GM23338 (cell line): ENCODE measurements at regions not wholly inside any gene's neighbourhood (a gene's known extent, or its start where the extent isn't known, plus 50 kb on each side); places are given as distances from the start of the nearest gene placed in this dataset.

Source experiments
- ATAC-seq: fragments of 200-7000 bp; cut with Tn5 transposase; 3 replicates; pipeline ENCODE4 v1.9.1; 2020
- DNase-seq: peaks from one replicate; pipeline ENCODE4 v3.0.0-alpha.2; 2015; ENCODE audit warnings: low spot score
- H2AFZ ChIP-seq: fragments of 200-600 bp; sonication (generic); 2 replicates; pipeline ENCODE4 v1.8.0; 2016; ENCODE audit warnings: antibody characterized with exemption, mild to moderate bottlenecking, moderate library complexity
- H3F3A ChIP-seq: fragments of 200-600 bp; sonication (generic); replicated peaks from 2 replicates; pipeline ENCODE4 v1.8.0; 2017; ENCODE audit warnings: antibody characterized with exemption, mixed run types, low read depth
- H3K27ac ChIP-seq: fragments of 200-600 bp; sonication (generic); 2 replicates; pipeline ENCODE4 v1.6.1; 2016; ENCODE audit warnings: low read depth
- H3K27me3 ChIP-seq: fragments of 200-600 bp; sonication (generic); 2 replicates; pipeline ENCODE4 v1.8.0; 2016; ENCODE audit warnings: mild to moderate bottlenecking, mixed run types, moderate library complexity; ENCODE audit not compliant: insufficient read depth
- H3K36me3 ChIP-seq: fragments of 200-600 bp; sonication (generic); 2 replicates; pipeline ENCODE4 v1.8.0; 2016; ENCODE audit warnings: mild to moderate bottlenecking; ENCODE audit not compliant: insufficient read depth
- H3K4me1 ChIP-seq: fragments of 200-600 bp; sonication (generic); 2 replicates; pipeline ENCODE4 v1.8.0; 2016; ENCODE audit warnings: mild to moderate bottlenecking, moderate library complexity; ENCODE audit not compliant: insufficient read depth
- H3K4me2 ChIP-seq: fragments of 200-600 bp; sonication (generic); 2 replicates; pipeline ENCODE4 v1.7.1; 2017; ENCODE audit warnings: mixed run types
- H3K4me3 ChIP-seq: fragments of 200-600 bp; sonication (generic); 2 replicates; pipeline ENCODE4 v1.6.1; 2016; ENCODE audit warnings: mixed run types
- H3K79me2 ChIP-seq: fragments of 200-600 bp; sonication (generic); replicated peaks from 2 replicates; pipeline ENCODE4 v1.8.0; 2017; ENCODE audit warnings: mild to moderate bottlenecking; ENCODE audit not compliant: insufficient read depth
- H3K9me2 ChIP-seq: fragments of 200-600 bp; sonication (generic); 2 replicates; pipeline ENCODE4 v1.8.0; 2017; ENCODE audit not compliant: insufficient read depth
- H4K20me1 ChIP-seq: fragments of 200-600 bp; sonication (generic); replicated peaks from 2 replicates; pipeline ENCODE4 v1.8.0; 2017; ENCODE audit warnings: mild to moderate bottlenecking; ENCODE audit not compliant: insufficient read depth
- H3K27ac Mint-ChIP-seq: 2 replicates; pipeline ENCODE4 v1.8.0; 2020; ENCODE audit warnings: inconsistent platforms, mild to moderate bottlenecking, moderate library complexity, mixed read lengths
- H3K27me3 Mint-ChIP-seq: 3 replicates; pipeline ENCODE4 v1.8.0; 2022; ENCODE audit warnings: low read depth, mild to moderate bottlenecking, moderate library complexity, mixed read lengths, inconsistent platforms; ENCODE audit not compliant: insufficient read depth, poor library complexity
- H3K36me3 Mint-ChIP-seq: 3 replicates; pipeline ENCODE4 v1.8.0; 2021; ENCODE audit warnings: low read depth, mild to moderate bottlenecking, inconsistent platforms, moderate library complexity, mixed read lengths
- H3K4me1 Mint-ChIP-seq: 3 replicates; pipeline ENCODE4 v1.8.0; 2020; ENCODE audit warnings: mild to moderate bottlenecking, inconsistent platforms, mixed read lengths
- H3K4me3 Mint-ChIP-seq: 3 replicates; pipeline ENCODE4 v1.8.0; 2021; ENCODE audit warnings: moderate library complexity, mild to moderate bottlenecking, inconsistent platforms, mixed read lengths
- H3K9me3 Mint-ChIP-seq: 3 replicates; pipeline ENCODE4 v1.8.0; 2020; ENCODE audit warnings: moderate library complexity, mild to moderate bottlenecking, inconsistent platforms, mixed read lengths
- CREB1 ChIP-seq: fragments of 250-450 bp; sonication (Bioruptor Pico); IDR thresholded peaks from 2 replicates; pipeline ENCODE4 v1.5.0; 2020; ENCODE audit warnings: low read depth, mild to moderate bottlenecking, moderate library complexity
- EZH2phosphoT487 ChIP-seq: fragments of 200-600 bp; sonication (generic); IDR thresholded peaks from one replicate; pipeline ENCODE4 v1.8.1; 2018; ENCODE audit warnings: antibody characterized with exemption; ENCODE audit not compliant: unreplicated experiment
- JUNB ChIP-seq: IDR thresholded peaks from one replicate; pipeline ENCODE4 v1.6.1; 2016; ENCODE audit warnings: antibody characterized with exemption; ENCODE audit not compliant: unreplicated experiment
- NANOG ChIP-seq: IDR thresholded peaks from 2 replicates; pipeline ENCODE4 v1.6.1; 2016; ENCODE audit warnings: antibody characterized with exemption, borderline replicate concordance
- POLR2AphosphoS5 ChIP-seq: IDR thresholded peaks from 2 replicates; pipeline ENCODE4 v1.6.1; 2016; ENCODE audit warnings: antibody characterized with exemption, low read depth
- REST ChIP-seq: IDR thresholded peaks from one replicate; pipeline ENCODE4 v1.6.1; 2018; ENCODE audit warnings: antibody characterized with exemption; ENCODE audit not compliant: unreplicated experiment
- ZNF114 ChIP-seq: fragments of 250-450 bp; sonication (Bioruptor Pico); IDR thresholded peaks from 2 replicates; pipeline ENCODE4 v1.5.0; 2020; ENCODE audit warnings: mild to moderate bottlenecking, moderate library complexity
- ZNF331 ChIP-seq: fragments of 250-450 bp; sonication (Bioruptor Pico); IDR thresholded peaks from 2 replicates; pipeline ENCODE4 v1.5.0; 2020; ENCODE audit warnings: low read depth, mild to moderate bottlenecking, moderate library complexity
- TF ChIP-seq, protein P1 (sequence below): IDR thresholded peaks from 2 replicates; pipeline ENCODE4 v1.6.1; 2016; ENCODE audit warnings: antibody characterized with exemption
- TF ChIP-seq, protein P2 (sequence below), 2 experiments: fragments of 200-600 bp in 1 of 2; sonication (generic) in 1 of 2; conservative IDR thresholded peaks; 2 replicates each; pipeline versions ENCODE4 v1.5.1 to v1.6.1; 2016 to 2017; ENCODE audit warnings: antibody characterized with exemption in 2 of 2, low read depth in 2 of 2, mild to moderate bottlenecking in 2 of 2, moderate library complexity in 1 of 2
- TF ChIP-seq, protein P3 (sequence below): fragments of 250-450 bp; sonication (Bioruptor Pico); IDR thresholded peaks from 2 replicates; pipeline ENCODE4 v1.5.0; 2020; ENCODE audit warnings: mild to moderate bottlenecking, moderate library complexity

DNA sequence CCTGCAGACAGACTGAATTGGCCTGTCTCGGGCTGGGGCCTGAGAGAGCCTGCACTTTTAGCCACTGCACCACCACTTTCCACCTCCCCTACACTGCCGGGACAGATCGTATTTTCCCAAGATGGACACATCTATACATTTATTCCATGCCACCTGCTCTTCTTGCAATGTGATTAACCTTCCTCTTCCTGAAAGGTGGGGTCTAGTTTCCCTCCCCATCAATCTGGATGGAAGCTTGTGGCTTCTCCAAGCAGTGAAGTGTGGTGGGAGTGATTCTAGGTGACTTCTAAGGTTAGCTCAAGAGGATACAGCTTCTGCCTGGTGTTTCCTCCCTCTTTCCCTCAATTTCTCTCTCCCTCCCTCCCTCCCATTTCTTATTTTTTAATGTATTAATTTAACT, 143.7 kb downstream of the GPCPD1 start:
- no peaks in the 10 kb centered on the region for H3K9me2 ChIP-seq
- peaks cover 4% of the 10 kb centered on the region for H3K27me3 Mint-ChIP-seq

More for the DNA sequence above, 143.7 kb downstream of the GPCPD1 start:
- Mint-ChIP-seq H3K4me3 (no peak overlapping the region), H3K36me3 (no peaks in the 10 kb centered on the region), H3K4me1 (peaks cover 4% of the 10 kb centered on the region; the same call in 2 of the 3 replicates), H3K27ac (no peak overlapping the region), H3K9me3 (peaks cover 4% of the 10 kb centered on the region; the same call in 2 of the 3 replicates)
- Histone ChIP-seq H3K79me2 (no peaks in the 10 kb centered on the region), H3F3A (no peaks in the 10 kb centered on the region), H3K4me2 (no peak overlapping the region), H4K20me1 (no peaks in the 10 kb centered on the region), H3K4me3 (no peak overlapping the region), H2AFZ (no peak overlapping the region), H3K27me3 (no peaks in the 10 kb centered on the region), H3K27ac (no peak overlapping the region), H3K4me1 (no peaks in the 10 kb centered on the region), H3K36me3 (no peaks in the 10 kb centered on the region)
- DNase-seq (no peak), ATAC-seq (no peak)
- TF ChIP-seq POLR2AphosphoS5 (no peak), REST (no peak), NANOG (no peak), CREB1 (CRISPR knock-in tag) (no peak), EZH2phosphoT487 (no peak), ZNF114 (CRISPR knock-in tag) (no peak), JUNB (no peak), ZNF331 (no peak)
- TF ChIP-seq, protein P1, sequence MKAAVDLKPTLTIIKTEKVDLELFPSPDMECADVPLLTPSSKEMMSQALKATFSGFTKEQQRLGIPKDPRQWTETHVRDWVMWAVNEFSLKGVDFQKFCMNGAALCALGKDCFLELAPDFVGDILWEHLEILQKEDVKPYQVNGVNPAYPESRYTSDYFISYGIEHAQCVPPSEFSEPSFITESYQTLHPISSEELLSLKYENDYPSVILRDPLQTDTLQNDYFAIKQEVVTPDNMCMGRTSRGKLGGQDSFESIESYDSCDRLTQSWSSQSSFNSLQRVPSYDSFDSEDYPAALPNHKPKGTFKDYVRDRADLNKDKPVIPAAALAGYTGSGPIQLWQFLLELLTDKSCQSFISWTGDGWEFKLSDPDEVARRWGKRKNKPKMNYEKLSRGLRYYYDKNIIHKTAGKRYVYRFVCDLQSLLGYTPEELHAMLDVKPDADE = no peak
- TF ChIP-seq, protein P2, sequence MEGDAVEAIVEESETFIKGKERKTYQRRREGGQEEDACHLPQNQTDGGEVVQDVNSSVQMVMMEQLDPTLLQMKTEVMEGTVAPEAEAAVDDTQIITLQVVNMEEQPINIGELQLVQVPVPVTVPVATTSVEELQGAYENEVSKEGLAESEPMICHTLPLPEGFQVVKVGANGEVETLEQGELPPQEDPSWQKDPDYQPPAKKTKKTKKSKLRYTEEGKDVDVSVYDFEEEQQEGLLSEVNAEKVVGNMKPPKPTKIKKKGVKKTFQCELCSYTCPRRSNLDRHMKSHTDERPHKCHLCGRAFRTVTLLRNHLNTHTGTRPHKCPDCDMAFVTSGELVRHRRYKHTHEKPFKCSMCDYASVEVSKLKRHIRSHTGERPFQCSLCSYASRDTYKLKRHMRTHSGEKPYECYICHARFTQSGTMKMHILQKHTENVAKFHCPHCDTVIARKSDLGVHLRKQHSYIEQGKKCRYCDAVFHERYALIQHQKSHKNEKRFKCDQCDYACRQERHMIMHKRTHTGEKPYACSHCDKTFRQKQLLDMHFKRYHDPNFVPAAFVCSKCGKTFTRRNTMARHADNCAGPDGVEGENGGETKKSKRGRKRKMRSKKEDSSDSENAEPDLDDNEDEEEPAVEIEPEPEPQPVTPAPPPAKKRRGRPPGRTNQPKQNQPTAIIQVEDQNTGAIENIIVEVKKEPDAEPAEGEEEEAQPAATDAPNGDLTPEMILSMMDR (conservative IDR thresholded peaks at IDR 0.05; ENCODE audit: low read depth in 2 of 2) = no peak
- TF ChIP-seq, protein P3, sequence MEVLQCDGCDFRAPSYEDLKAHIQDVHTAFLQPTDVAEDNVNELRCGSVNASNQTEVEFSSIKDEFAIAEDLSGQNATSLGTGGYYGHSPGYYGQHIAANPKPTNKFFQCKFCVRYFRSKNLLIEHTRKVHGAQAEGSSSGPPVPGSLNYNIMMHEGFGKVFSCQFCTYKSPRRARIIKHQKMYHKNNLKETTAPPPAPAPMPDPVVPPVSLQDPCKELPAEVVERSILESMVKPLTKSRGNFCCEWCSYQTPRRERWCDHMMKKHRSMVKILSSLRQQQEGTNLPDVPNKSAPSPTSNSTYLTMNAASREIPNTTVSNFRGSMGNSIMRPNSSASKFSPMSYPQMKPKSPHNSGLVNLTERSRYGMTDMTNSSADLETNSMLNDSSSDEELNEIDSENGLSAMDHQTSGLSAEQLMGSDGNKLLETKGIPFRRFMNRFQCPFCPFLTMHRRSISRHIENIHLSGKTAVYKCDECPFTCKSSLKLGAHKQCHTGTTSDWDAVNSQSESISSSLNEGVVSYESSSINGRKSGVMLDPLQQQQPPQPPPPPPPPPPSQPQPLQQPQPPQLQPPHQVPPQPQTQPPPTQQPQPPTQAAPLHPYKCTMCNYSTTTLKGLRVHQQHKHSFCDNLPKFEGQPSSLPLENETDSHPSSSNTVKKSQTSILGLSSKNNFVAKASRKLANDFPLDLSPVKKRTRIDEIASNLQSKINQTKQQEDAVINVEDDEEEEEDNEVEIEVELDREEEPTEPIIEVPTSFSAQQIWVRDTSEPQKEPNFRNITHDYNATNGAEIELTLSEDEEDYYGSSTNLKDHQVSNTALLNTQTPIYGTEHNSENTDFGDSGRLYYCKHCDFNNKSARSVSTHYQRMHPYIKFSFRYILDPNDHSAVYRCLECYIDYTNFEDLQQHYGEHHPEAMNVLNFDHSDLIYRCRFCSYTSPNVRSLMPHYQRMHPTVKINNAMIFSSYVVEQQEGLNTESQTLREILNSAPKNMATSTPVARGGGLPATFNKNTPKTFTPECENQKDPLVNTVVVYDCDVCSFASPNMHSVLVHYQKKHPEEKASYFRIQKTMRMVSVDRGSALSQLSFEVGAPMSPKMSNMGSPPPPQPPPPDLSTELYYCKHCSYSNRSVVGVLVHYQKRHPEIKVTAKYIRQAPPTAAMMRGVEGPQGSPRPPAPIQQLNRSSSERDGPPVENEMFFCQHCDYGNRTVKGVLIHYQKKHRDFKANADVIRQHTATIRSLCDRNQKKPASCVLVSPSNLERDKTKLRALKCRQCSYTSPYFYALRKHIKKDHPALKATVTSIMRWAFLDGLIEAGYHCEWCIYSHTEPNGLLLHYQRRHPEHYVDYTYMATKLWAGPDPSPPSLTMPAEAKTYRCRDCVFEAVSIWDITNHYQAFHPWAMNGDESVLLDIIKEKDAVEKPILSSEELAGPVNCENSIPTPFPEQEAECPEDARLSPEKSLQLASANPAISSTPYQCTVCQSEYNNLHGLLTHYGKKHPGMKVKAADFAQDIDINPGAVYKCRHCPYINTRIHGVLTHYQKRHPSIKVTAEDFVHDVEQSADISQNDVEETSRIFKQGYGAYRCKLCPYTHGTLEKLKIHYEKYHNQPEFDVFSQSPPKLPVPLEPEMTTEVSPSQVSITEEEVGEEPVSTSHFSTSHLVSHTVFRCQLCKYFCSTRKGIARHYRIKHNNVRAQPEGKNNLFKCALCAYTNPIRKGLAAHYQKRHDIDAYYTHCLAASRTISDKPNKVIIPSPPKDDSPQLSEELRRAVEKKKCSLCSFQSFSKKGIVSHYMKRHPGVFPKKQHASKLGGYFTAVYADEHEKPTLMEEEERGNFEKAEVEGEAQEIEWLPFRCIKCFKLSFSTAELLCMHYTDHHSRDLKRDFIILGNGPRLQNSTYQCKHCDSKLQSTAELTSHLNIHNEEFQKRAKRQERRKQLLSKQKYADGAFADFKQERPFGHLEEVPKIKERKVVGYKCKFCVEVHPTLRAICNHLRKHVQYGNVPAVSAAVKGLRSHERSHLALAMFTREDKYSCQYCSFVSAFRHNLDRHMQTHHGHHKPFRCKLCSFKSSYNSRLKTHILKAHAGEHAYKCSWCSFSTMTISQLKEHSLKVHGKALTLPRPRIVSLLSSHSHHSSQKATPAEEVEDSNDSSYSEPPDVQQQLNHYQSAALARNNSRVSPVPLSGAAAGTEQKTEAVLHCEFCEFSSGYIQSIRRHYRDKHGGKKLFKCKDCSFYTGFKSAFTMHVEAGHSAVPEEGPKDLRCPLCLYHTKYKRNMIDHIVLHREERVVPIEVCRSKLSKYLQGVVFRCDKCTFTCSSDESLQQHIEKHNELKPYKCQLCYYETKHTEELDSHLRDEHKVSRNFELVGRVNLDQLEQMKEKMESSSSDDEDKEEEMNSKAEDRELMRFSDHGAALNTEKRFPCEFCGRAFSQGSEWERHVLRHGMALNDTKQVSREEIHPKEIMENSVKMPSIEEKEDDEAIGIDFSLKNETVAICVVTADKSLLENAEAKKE = no peak
